ENCODE measurements at regions not wholly inside any gene's neighbourhood (a gene's known extent, or its start where the extent isn't known, plus 50 kb on each side); places are given as distances from the start of the nearest gene placed in this dataset.

GRCh38 chr3:17795280-17795679, 52.8 kb upstream of the TBC1D5 start:
- Histone ChIP-seq H3K27me3 (ENCODE audit: insufficient read depth, low read length) (no peaks in the 10 kb centered on the region), H3K79me2 (ENCODE audit: insufficient read depth, low read length) (no peaks in the 10 kb centered on the region), H3K9me3 (ENCODE audit: low read depth, low read length) (no peaks in the 10 kb centered on the region), H3K36me3 (ENCODE audit: insufficient read depth, low read length) (no peaks in the 10 kb centered on the region), H4K20me1 (ENCODE audit: insufficient read depth, low read length) (no peaks in the 10 kb centered on the region), H3K4me3 (ENCODE audit: insufficient read depth, low read length) (no peak overlapping the region), H3K4me1 (ENCODE audit: insufficient read depth, low read length) (peaks cover 3% of the 10 kb centered on the region), H2AFZ (ENCODE audit: low read length) (no peak overlapping the region), H3K4me2 (ENCODE audit: insufficient read depth, low read length) (no peak overlapping the region), H3K27ac (ENCODE audit: low read depth, low read length) (no peak overlapping the region)
- TF ChIP-seq CTCF (IDR thresholded peaks at IDR 0.05; ENCODE audit: extremely low read depth, low read depth, low read length) = no peak
- no peak for DNase-seq (ENCODE audit: insufficient read length, low spot score, missing footprints)

- Histone ChIP-seq H3K4me3 (ENCODE audit: insufficient read depth, low read length) (no peak overlapping the region), H3K79me2 (ENCODE audit: insufficient read depth, low read length) (no peaks in the 10 kb centered on the region), H3K9me3 (ENCODE audit: low read depth, low read length) (no peaks in the 10 kb centered on the region), H3K36me3 (ENCODE audit: insufficient read depth, low read length) (no peaks in the 10 kb centered on the region), H2AFZ (ENCODE audit: low read length) (no peak overlapping the region), H3K27me3 (ENCODE audit: insufficient read depth, low read length) (no peaks in the 10 kb centered on the region), H3K4me2 (ENCODE audit: insufficient read depth, low read length) (no peak overlapping the region), H3K4me1 (ENCODE audit: insufficient read depth, low read length) (no peaks in the 10 kb centered on the region), H4K20me1 (ENCODE audit: insufficient read depth, low read length) (no peaks in the 10 kb centered on the region), H3K27ac (ENCODE audit: low read depth, low read length) (no peak overlapping the region)
- TF ChIP-seq CTCF (IDR thresholded peaks at IDR 0.05; ENCODE audit: extremely low read depth, low read depth, low read length) = no peak
- DNase-seq (ENCODE audit: insufficient read length, low spot score, missing footprints) = no peak
These were observed 51.2 kb upstream of the TBC1D5 start for GRCh38 chr3:17793542-17794195.
